HepG2 (cell line): ENCODE measurements at regions not wholly inside any gene's neighbourhood (a gene's known extent, or its start where the extent isn't known, plus 50 kb on each side); places are given as distances from the start of the nearest gene placed in this dataset.

Source experiments
- CBX2 ChIP-seq, 2 experiments: fragments of 200-600 bp in 1 of 2; sonication (generic); formaldehyde crosslinking in 1 of 2; IDR thresholded peaks; 2 replicates each; pipeline versions ENCODE4 v1.7.0 to v1.8.1; 2018 to 2022; ENCODE audit warnings: low read depth in 2 of 2, low read length in 1 of 2, mild to moderate bottlenecking in 1 of 2, missing genetic modification reagents in 1 of 2
- CENPT ChIP-seq: sonication (generic); formaldehyde crosslinking; IDR thresholded peaks from 2 replicates; pipeline ENCODE4 v1.8.0; 2022; ENCODE audit warnings: low read depth, mild to moderate bottlenecking, moderate library complexity, missing genetic modification reagents
- E2F1 ChIP-seq: sonication (generic); formaldehyde crosslinking; IDR thresholded peaks from 2 replicates; pipeline ENCODE4 v1.5.0; 2020; ENCODE audit warnings: missing genetic modification reagents
- FOXK2 ChIP-seq: fragments of 450-650 bp; IDR thresholded peaks from 2 replicates; pipeline ENCODE4 v1.6.1; 2016
- GMEB1 ChIP-seq: sonication (generic); formaldehyde crosslinking; IDR thresholded peaks from 2 replicates; pipeline ENCODE4 v1.5.1; 2020; ENCODE audit warnings: missing genetic modification reagents, mild to moderate bottlenecking, borderline replicate concordance
- HDAC1 ChIP-seq: sonication (generic); formaldehyde crosslinking; IDR thresholded peaks from 2 replicates; pipeline ENCODE4 v1.5.1; 2020; ENCODE audit warnings: mild to moderate bottlenecking, missing genetic modification reagents
- HNF4A ChIP-seq: sonication (generic); formaldehyde crosslinking; IDR thresholded peaks from 2 replicates; pipeline ENCODE4 v1.4.0; 2020; ENCODE audit warnings: missing genetic modification reagents
- HOXA7 ChIP-seq: sonication (generic); formaldehyde crosslinking; IDR thresholded peaks from 2 replicates; pipeline ENCODE4 v1.8.1; 2022; ENCODE audit warnings: mild to moderate bottlenecking, missing genetic modification reagents, moderate library complexity
- IKZF5 ChIP-seq: IDR thresholded peaks from 2 replicates; pipeline ENCODE4 v1.6.1; 2018; ENCODE audit warnings: missing genetic modification reagents, mild to moderate bottlenecking, missing compliant biosample characterization
- KAT2B ChIP-seq: fragments of 150-350 bp; IDR thresholded peaks from 2 replicates; pipeline ENCODE4 v1.6.1; 2014; ENCODE audit warnings: low read depth, low read length, borderline replicate concordance
- KLF15 ChIP-seq: sonication (generic); formaldehyde crosslinking; IDR thresholded peaks from 2 replicates; pipeline ENCODE4 v1.8.1; 2023; ENCODE audit warnings: borderline replicate concordance, mild to moderate bottlenecking, inconsistent platforms, missing genetic modification reagents, mixed read lengths
- KLF9 ChIP-seq: IDR thresholded peaks from 2 replicates; pipeline ENCODE4 v1.6.1; 2016; ENCODE audit warnings: low read depth
- SATB2 ChIP-seq: sonication (generic); formaldehyde crosslinking; IDR thresholded peaks from 2 replicates; pipeline ENCODE4 v1.5.0; 2020; ENCODE audit warnings: missing genetic modification reagents
- SMAD3 ChIP-seq: sonication (generic); formaldehyde crosslinking; IDR thresholded peaks from 2 replicates; pipeline ENCODE4 v1.4.0; 2020; ENCODE audit warnings: missing genetic modification reagents
- SOX13 ChIP-seq, 3 experiments: fragments of 450-650 bp in 1 of 3; sonication (generic) in 1 of 3; formaldehyde crosslinking in 1 of 3; IDR thresholded peaks in 2 of 3; conservative IDR thresholded peaks in 1 of 3; 2 replicates each; pipeline versions ENCODE4 v1.5.0 to v1.6.1; 2016 to 2020; ENCODE audit warnings: antibody characterized with exemption in 1 of 3, mild to moderate bottlenecking in 1 of 3, missing compliant biosample characterization in 1 of 3, missing genetic modification reagents in 1 of 3, moderate library complexity in 1 of 3
- TOE1 ChIP-seq: sonication (generic); formaldehyde crosslinking; IDR thresholded peaks from 2 replicates; pipeline ENCODE4 v1.4.0; 2020; ENCODE audit warnings: mild to moderate bottlenecking, missing genetic modification reagents
- U2AF1 ChIP-seq: fragments of 200-400 bp; formaldehyde crosslinking; optimal IDR thresholded peaks from 2 replicates; pipeline ENCODE3; 2017; ENCODE audit warnings: mild to moderate bottlenecking, low read depth, low read length
- ZBTB1 ChIP-seq: sonication (generic); formaldehyde crosslinking; IDR thresholded peaks from 2 replicates; pipeline ENCODE4 v1.4.0; 2020; ENCODE audit warnings: missing genetic modification reagents, borderline replicate concordance
- ZBTB21 ChIP-seq: sonication (generic); formaldehyde crosslinking; IDR thresholded peaks from 2 replicates; pipeline ENCODE4 v1.4.0; 2020; ENCODE audit warnings: missing genetic modification reagents
- ZFP1 ChIP-seq: IDR thresholded peaks from 2 replicates; pipeline ENCODE4 v1.6.1; 2016
- ZNF121 ChIP-seq: sonication (generic); formaldehyde crosslinking; IDR thresholded peaks from 2 replicates; pipeline ENCODE4 v1.5.0; 2020; ENCODE audit warnings: mild to moderate bottlenecking, missing genetic modification reagents
- ZNF251 ChIP-seq: sonication (generic); formaldehyde crosslinking; IDR thresholded peaks from 2 replicates; pipeline ENCODE4 v1.9.0; 2021; ENCODE audit warnings: mild to moderate bottlenecking, missing genetic modification reagents
- ZNF354B ChIP-seq: sonication (generic); formaldehyde crosslinking; IDR thresholded peaks from 2 replicates; pipeline ENCODE4 v1.8.0; 2022; ENCODE audit warnings: mild to moderate bottlenecking, missing genetic modification reagents
- ZNF552 ChIP-seq: sonication (generic); formaldehyde crosslinking; IDR thresholded peaks from 2 replicates; pipeline ENCODE4 v1.9.0; 2022; ENCODE audit warnings: missing genetic modification reagents, mild to moderate bottlenecking, borderline replicate concordance
- ZNF557 ChIP-seq: sonication (generic); formaldehyde crosslinking; IDR thresholded peaks from 2 replicates; pipeline ENCODE4 v1.4.0; 2020; ENCODE audit warnings: missing genetic modification reagents
- ZNF7 ChIP-seq: IDR thresholded peaks from 2 replicates; pipeline ENCODE4 v1.6.1; 2016; ENCODE audit warnings: missing biosample characterization, missing genetic modification reagents
- ZNF766 ChIP-seq: sonication (generic); formaldehyde crosslinking; IDR thresholded peaks from 2 replicates; pipeline ENCODE4 v1.5.0; 2020; ENCODE audit warnings: missing genetic modification reagents, borderline replicate concordance
- ZSCAN22 ChIP-seq: sonication (generic); formaldehyde crosslinking; IDR thresholded peaks from 2 replicates; pipeline ENCODE4 v1.4.0; 2020; ENCODE audit warnings: mild to moderate bottlenecking, missing genetic modification reagents

- TF ChIP-seq CENPT (CRISPR knock-in tag) (no peak), ZNF121 (CRISPR knock-in tag) (no peak), SMAD3 (CRISPR knock-in tag) (no peak), SATB2 (CRISPR knock-in tag) (no peak), KAT2B (no peak), ZBTB1 (CRISPR knock-in tag) (no peak), KLF9 (CRISPR knock-in tag) (no peak), ZBTB21 (CRISPR knock-in tag) (no peak), CBX2 (IDR thresholded peaks at IDR 0.05; ENCODE audit: low read depth, low read length) (no peak), CBX2 (CRISPR knock-in tag; IDR thresholded peaks at IDR 0.05; ENCODE audit: low read depth) (no peak), SOX13 (IDR thresholded peaks at IDR 0.05) (no peak), SOX13 (CRISPR knock-in tag; conservative IDR thresholded peaks at IDR 0.05 in 1 of 2, IDR thresholded peaks at IDR 0.05 in 1 of 2) (peak in 1 of 2 experiments; percentile 38; a peak in 1 of 4 replicates), HOXA7 (CRISPR knock-in tag) (no peak), ZNF557 (CRISPR knock-in tag) (no peak), TOE1 (CRISPR knock-in tag) (no peak), ZNF552 (CRISPR knock-in tag) (no peak), ZNF354B (CRISPR knock-in tag) (no peak), E2F1 (CRISPR knock-in tag) (no peak), ZNF7 (no peak), KLF15 (CRISPR knock-in tag) (no peak), FOXK2 (no peak), U2AF1 (no peak), IKZF5 (no peak), GMEB1 (no peak), ZNF766 (no peak), HNF4A (peak; percentile 70), HDAC1 (CRISPR knock-in tag) (no peak), ZNF251 (CRISPR knock-in tag) (no peak), ZFP1 (CRISPR knock-in tag) (no peak), ZSCAN22 (CRISPR knock-in tag) (no peak)
Measured at GRCh38 chr3:72187131-72187530, 402.2 kb upstream of the PROK2 start (continued).
